HG03175 (cell line): ENCODE measurements at regions not wholly inside any gene's neighbourhood (a gene's known extent, or its start where the extent isn't known, plus 50 kb on each side); places are given as distances from the start of the nearest gene placed in this dataset.
A peak's percentile ranks its signal among the peaks of the same experiment; 100 is the strongest.
"Not testable (repeated sequence)": the region's sequence is repeated elsewhere in the genome, so short reads cannot be mapped to it uniquely, and the experiment has no call there.

Experiments used
- ATAC-seq: cut with Tn5 transposase; IDR thresholded peaks from one replicate; pipeline ENCODE4 v1.9.1; 2021; ENCODE audit warnings: mild to moderate bottlenecking, moderate library complexity; ENCODE audit not compliant: unreplicated experiment

GRCh38 chr5:102663749-102664530 lies 91.2 kb upstream of the PAM start:
- ATAC-seq = no peak

- no peak for ATAC-seq
These were observed 90.3 kb upstream of the PAM start for GRCh38 chr5:102664616-102665335.

- ATAC-seq = no peak
These were observed 88.8 kb upstream of the PAM start for GRCh38 chr5:102666164-102666946.

- ATAC-seq = no peak
These were observed 86.7 kb upstream of the PAM start for GRCh38 chr5:102668220-102668932.

- ATAC-seq = no peak
These were observed 84.8 kb upstream of the PAM start for GRCh38 chr5:102670224-102670836.

- ATAC-seq = not testable (repeated sequence)
These were observed 83.9 kb upstream of the PAM start for GRCh38 chr5:102671033-102671734.

- no peak for ATAC-seq
These were observed 76.6 kb upstream of the PAM start for GRCh38 chr5:102678267-102679058.

- ATAC-seq = peak; percentile 92
These were observed 73.6 kb upstream of the PAM start for GRCh38 chr5:102681403-102681983.

- no peak for ATAC-seq
These were observed 72.9 kb upstream of the PAM start for GRCh38 chr5:102682101-102682647.

GRCh38 chr5:102688076-102688475 lies 67.0 kb upstream of the PAM start:
- ATAC-seq = not testable (repeated sequence)

- ATAC-seq = not testable (repeated sequence)
These were observed 66.3 kb upstream of the PAM start for GRCh38 chr5:102688581-102689342.

GRCh38 chr5:102690910-102691309 lies 64.2 kb upstream of the PAM start:
- ATAC-seq = no peak

- ATAC-seq = no peak
These were observed 63.7 kb upstream of the PAM start for GRCh38 chr5:102691434-102691833.

GRCh38 chr5:102700120-102700831 lies 54.8 kb upstream of the PAM start:
- ATAC-seq = no peak

GRCh38 chr5:102700916-102701315 lies 54.2 kb upstream of the PAM start:
- no peak for ATAC-seq

- ATAC-seq = no peak
These were observed 53.4 kb upstream of the PAM start for GRCh38 chr5:102701748-102702147.
